ENCODE measurements at regions not wholly inside any gene's neighbourhood (a gene's known extent, or its start where the extent isn't known, plus 50 kb on each side); places are given as distances from the start of the nearest gene placed in this dataset.
"Not testable (repeated sequence)": the region's sequence is repeated elsewhere in the genome, so short reads cannot be mapped to it uniquely, and the experiment has no call there.

GRCh38 chr7:20075440-20075839, 141.7 kb downstream of the MACC1 start:
- Histone ChIP-seq H3K4me1 (ENCODE audit: insufficient read depth, low read length) (peaks cover 4% of the 10 kb centered on the region; the same call in 1 of the 2 replicates), H2BK120ac (ENCODE audit: low read depth, low read length, poor library complexity, severe bottlenecking) (no peak overlapping the region), H3K79me2 (ENCODE audit: insufficient read depth, low read length) (peaks cover 20% of the 10 kb centered on the region; the same call in 1 of the 2 replicates), H4K91ac (ENCODE audit: insufficient read length, low read depth, low read length) (no peak overlapping the region), H2BK20ac (ENCODE audit: low read depth, low read length, poor library complexity, severe bottlenecking) (no peak overlapping the region), H3K4ac (ENCODE audit: low read depth, low read length) (no peak overlapping the region), H3K27ac (ENCODE audit: insufficient read length, low read depth, low read length) (no peak overlapping the region), H4K20me1 (ENCODE audit: control insufficient read depth, insufficient read depth, insufficient read length) (no peaks in the 10 kb centered on the region), H2BK12ac (ENCODE audit: insufficient read length, low read depth, low read length) (no peak overlapping the region), H3K27me3 (ENCODE audit: insufficient read depth, low read length) (no peaks in the 10 kb centered on the region), H3K4me2 (ENCODE audit: insufficient read depth, insufficient read length, low read length) (no peak overlapping the region), H3K14ac (ENCODE audit: insufficient read depth, low read length) (no peak overlapping the region), H3K18ac (ENCODE audit: insufficient read length, low read depth, low read length) (no peak overlapping the region), H4K8ac (replicated peaks; ENCODE audit: insufficient read length, low read depth, low read length) (no peak overlapping the region), H3K9ac (ENCODE audit: extremely low read depth, insufficient read length, low read length) (no peak overlapping the region), H4K5ac (ENCODE audit: insufficient read length, low read depth, low read length) (no peak overlapping the region), H3K9me3 (ENCODE audit: control insufficient read depth, low read depth, low read length) (no peaks in the 10 kb centered on the region), H2AFZ (ENCODE audit: low read length) (no peak overlapping the region), H3K56ac (ENCODE audit: insufficient read length, low read depth, low read length) (no peak overlapping the region), H3K79me1 (ENCODE audit: insufficient read depth, low read depth, low read length, poor library complexity, severe bottlenecking) (no peaks in the 10 kb centered on the region), H3K23me2 (ENCODE audit: insufficient read length, low read depth, low read length, poor library complexity, severe bottlenecking) (no peaks in the 10 kb centered on the region), H3K23ac (ENCODE audit: insufficient read length, low read depth, low read length) (no peak overlapping the region), H3T11ph (ENCODE audit: low read length) (no peak overlapping the region), H2AK5ac (ENCODE audit: insufficient read length, low read length) (no peak overlapping the region), H2BK15ac (ENCODE audit: low read depth, low read length) (no peak overlapping the region), H2BK5ac (ENCODE audit: insufficient read length, low read length) (no peak overlapping the region)
- DNase-seq: no peak
- no CpG with 5 or more reads among the region's 5 CpGs for WGBS (ENCODE audit: extremely low coverage, insufficient read length, low lambda C conversion rate)
- H3K9me3 Mint-ChIP-seq: peaks cover 0 to 8% of the 10 kb centered on the region in 2 experiments; a peak in 4 of 5 replicates
- H3K27ac Mint-ChIP-seq: no peak overlapping the region
- H3K4me1 Mint-ChIP-seq: peaks cover 18 to 34% of the 10 kb centered on the region in 2 experiments
- TF ChIP-seq CTCF (conservative IDR thresholded peaks at IDR 0.05): no peak
- H3K4me3 Mint-ChIP-seq: no peak overlapping the region
- H3K36me3 Mint-ChIP-seq (ENCODE audit: insufficient read depth in 1 of 3, low read depth in 3 of 3): peaks cover 0 to 26% (median 4%) of the 10 kb centered on the region in 3 experiments; a peak in 4 of 7 replicates
- no peaks in the 10 kb centered on the region for H3K27me3 Mint-ChIP-seq (ENCODE audit: low read depth)

- Mint-ChIP-seq H3K36me3 (ENCODE audit: insufficient read depth in 1 of 3, low read depth in 3 of 3) (peaks cover 24 to 72% (median 27%) of the 10 kb centered on the region in 3 experiments), H3K4me1 (peaks cover 13 to 29% of the 10 kb centered on the region in 2 experiments), H3K9me3 (peaks cover 24 to 35% of the 10 kb centered on the region in 2 experiments)
- H2BK12ac ChIP-seq (ENCODE audit: insufficient read length, low read depth, low read length); H3K18ac ChIP-seq (ENCODE audit: insufficient read length, low read depth, low read length); H3K79me1 ChIP-seq (ENCODE audit: insufficient read depth, low read depth, low read length, poor library complexity, severe bottlenecking); H2BK15ac ChIP-seq (ENCODE audit: low read depth, low read length); H4K91ac ChIP-seq (ENCODE audit: insufficient read length, low read depth, low read length); H2AK5ac ChIP-seq (ENCODE audit: insufficient read length, low read length); H3K4me1 ChIP-seq (ENCODE audit: insufficient read depth, low read length); H3K23me2 ChIP-seq (ENCODE audit: insufficient read length, low read depth, low read length, poor library complexity, severe bottlenecking); H3K4me3 Mint-ChIP-seq; H3K14ac ChIP-seq (ENCODE audit: insufficient read depth, low read length); H3K27ac Mint-ChIP-seq; H3K9ac ChIP-seq (ENCODE audit: extremely low read depth, insufficient read length, low read length); H2BK5ac ChIP-seq (ENCODE audit: insufficient read length, low read length); H3T11ph ChIP-seq (ENCODE audit: low read length); H4K20me1 ChIP-seq (ENCODE audit: control insufficient read depth, insufficient read depth, insufficient read length); DNase-seq; H2AFZ ChIP-seq (ENCODE audit: low read length); H3K9me3 ChIP-seq (ENCODE audit: control insufficient read depth, low read depth, low read length); H4K8ac ChIP-seq (replicated peaks; ENCODE audit: insufficient read length, low read depth, low read length); H3K23ac ChIP-seq (ENCODE audit: insufficient read length, low read depth, low read length); H3K27me3 ChIP-seq (ENCODE audit: insufficient read depth, low read length); H2BK20ac ChIP-seq (ENCODE audit: low read depth, low read length, poor library complexity, severe bottlenecking); H3K4ac ChIP-seq (ENCODE audit: low read depth, low read length); H3K56ac ChIP-seq (ENCODE audit: insufficient read length, low read depth, low read length); H4K5ac ChIP-seq (ENCODE audit: insufficient read length, low read depth, low read length); H3K4me2 ChIP-seq (ENCODE audit: insufficient read depth, insufficient read length, low read length); H3K27me3 Mint-ChIP-seq (ENCODE audit: low read depth); H3K27ac ChIP-seq (ENCODE audit: insufficient read length, low read depth, low read length); H2BK120ac ChIP-seq (ENCODE audit: low read depth, low read length, poor library complexity, severe bottlenecking): not testable (repeated sequence)
- WGBS (ENCODE audit: extremely low coverage, insufficient read length, low lambda C conversion rate): no CpG with 5 or more reads among the region's 5 CpGs
- H3K79me2 ChIP-seq (ENCODE audit: insufficient read depth, low read length): peaks cover 13% of the 10 kb centered on the region; the same call in 1 of the 2 replicates
These were observed 149.2 kb downstream of the MACC1 start for GRCh38 chr7:20068004-20068403.
